Activated CD4-positive, alpha-beta memory T cell treated with anti-CD3 and anti-CD28 coated beads for 36 hours (primary cell): ENCODE measurements at regions not wholly inside any gene's neighbourhood (a gene's known extent, or its start where the extent isn't known, plus 50 kb on each side); places are given as distances from the start of the nearest gene placed in this dataset.

Source experiments
- CTCF ChIA-PET: fragments of 350-600 bp; sonication (Branson Sonifier 250); formaldehyde crosslinking; loops from one replicate; lab custom pipeline; 2021; ENCODE audit warnings: antibody characterized with exemption, inconsistent platforms; lab: Charles Lee
- POLR2A ChIA-PET: fragments of 350-600 bp; sonication (Branson Sonifier 250); formaldehyde crosslinking; loops from one replicate; lab custom pipeline; 2021; ENCODE audit warnings: antibody characterized with exemption; lab: Charles Lee
- DNase-seq: peaks from one replicate; pipeline ENCODE4 v3.0.0-alpha.2; 2020
- H3K27ac Mint-ChIP-seq: one replicate; pipeline ENCODE4 v1.8.0; 2021; ENCODE audit warnings: mixed read lengths
- H3K27me3 Mint-ChIP-seq: one replicate; pipeline ENCODE4 v1.8.0; 2021; ENCODE audit warnings: mixed read lengths
- H3K36me3 Mint-ChIP-seq: one replicate; pipeline ENCODE4 v1.8.0; 2021; ENCODE audit warnings: mixed read lengths
- H3K4me1 Mint-ChIP-seq: one replicate; pipeline ENCODE4 v1.8.0; 2021; ENCODE audit warnings: low read depth, mixed read lengths
- H3K4me3 Mint-ChIP-seq: one replicate; pipeline ENCODE4 v1.8.0; 2021; ENCODE audit warnings: mild to moderate bottlenecking, mixed read lengths
- H3K9me3 Mint-ChIP-seq: one replicate; pipeline ENCODE4 v1.8.0; 2021; ENCODE audit warnings: mixed read lengths
- intact Hi-C: fragments of 100-400 bp; cut with micrococcal nuclease; formaldehyde crosslinking; loops from one replicate; pipeline ENCODE4 v1.15.1; 2023

GRCh38 chr15:69962561-69962960, 135.2 kb downstream of the TLE3 start:
- no peaks in the 10 kb centered on the region for H3K36me3 Mint-ChIP-seq
- no peaks in the 10 kb centered on the region for H3K9me3 Mint-ChIP-seq
- ChIA-PET CTCF (no interaction called here), POLR2A (no interaction called here)
- H3K27ac Mint-ChIP-seq = no peak overlapping the region
- no peak overlapping the region for H3K4me3 Mint-ChIP-seq
- intact Hi-C loops = no loop called here
- H3K4me1 Mint-ChIP-seq = no peaks in the 10 kb centered on the region
- DNase-seq = no peak
- H3K27me3 Mint-ChIP-seq = no peaks in the 10 kb centered on the region

GRCh38 chr15:69963385-69963784, 134.3 kb downstream of the TLE3 start:
- no peak for DNase-seq
- ChIA-PET CTCF (no interaction called here), POLR2A (no interaction called here)
- no peak overlapping the region for H3K27ac Mint-ChIP-seq
- peaks cover 2% of the 10 kb centered on the region for H3K27me3 Mint-ChIP-seq
- no peak overlapping the region for H3K4me3 Mint-ChIP-seq
- intact Hi-C loops = no loop called here
- H3K36me3 Mint-ChIP-seq = no peaks in the 10 kb centered on the region
- H3K9me3 Mint-ChIP-seq = no peaks in the 10 kb centered on the region
- H3K4me1 Mint-ChIP-seq = no peaks in the 10 kb centered on the region

GRCh38 chr15:69971771-69972170, 125.9 kb downstream of the TLE3 start:
- ChIA-PET CTCF (no interaction called here), POLR2A (no interaction called here)
- Mint-ChIP-seq H3K27me3 (peaks cover 25% of the 10 kb centered on the region), H3K36me3 (no peaks in the 10 kb centered on the region), H3K9me3 (no peaks in the 10 kb centered on the region), H3K4me1 (no peaks in the 10 kb centered on the region), H3K4me3 (no peak overlapping the region), H3K27ac (no peak overlapping the region)
- intact Hi-C loops = loop anchor here (10.0 kb wide), 1 partner anchor 397 kb away; no protein-coding TSS in a partner anchor
- DNase-seq = no peak

- ChIA-PET CTCF (no interaction called here), POLR2A (no interaction called here)
- Mint-ChIP-seq H3K27me3 (peaks cover 27% of the 10 kb centered on the region), H3K4me3 (no peak overlapping the region), H3K9me3 (no peaks in the 10 kb centered on the region), H3K27ac (no peak overlapping the region), H3K4me1 (no peaks in the 10 kb centered on the region), H3K36me3 (no peaks in the 10 kb centered on the region)
- DNase-seq = no peak
- intact Hi-C loops = loop anchor here (10.0 kb wide), 1 partner anchor 398 kb away; no protein-coding TSS in a partner anchor
Observed at GRCh38 chr15:69972436-69972835, 125.3 kb downstream of the TLE3 start.

GRCh38 chr15:69973102-69973714, 124.5 kb downstream of the TLE3 start:
- Mint-ChIP-seq H3K9me3 (no peaks in the 10 kb centered on the region), H3K27ac (no peak overlapping the region), H3K36me3 (no peaks in the 10 kb centered on the region), H3K27me3 (peaks cover 30% of the 10 kb centered on the region), H3K4me3 (no peak overlapping the region), H3K4me1 (no peaks in the 10 kb centered on the region)
- CTCF ChIA-PET = no interaction called here
- intact Hi-C loops = loop anchor here (10.0 kb wide), 1 partner anchor 398 kb away; no protein-coding TSS in a partner anchor
- peak; percentile 67 for DNase-seq
- POLR2A ChIA-PET = no interaction called here

DNA sequence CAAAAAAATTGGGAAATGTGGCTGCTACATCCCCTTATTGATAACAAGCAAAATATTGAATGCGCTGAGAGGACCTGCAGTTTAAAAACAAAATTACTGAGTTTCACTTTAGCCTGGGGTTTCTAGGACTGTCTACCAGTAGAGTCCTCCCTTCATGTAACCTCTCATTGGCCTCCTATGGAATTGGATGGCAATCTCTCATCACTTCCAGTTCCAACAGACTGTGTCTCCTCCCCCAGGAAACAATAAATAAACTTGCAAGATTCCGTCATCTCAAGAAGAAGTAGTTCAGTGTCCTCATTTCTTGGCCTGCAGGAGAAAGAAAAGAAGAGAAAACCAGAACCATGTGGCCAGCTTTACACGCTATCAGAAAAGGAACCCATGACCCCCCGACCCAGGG, 123.8 kb downstream of the TLE3 start:
- no peaks in the 10 kb centered on the region for H3K9me3 Mint-ChIP-seq
- no peaks in the 10 kb centered on the region for H3K4me1 Mint-ChIP-seq
- ChIA-PET POLR2A (no interaction called here), CTCF (no interaction called here)
- H3K36me3 Mint-ChIP-seq = no peaks in the 10 kb centered on the region
- intact Hi-C loops = loop anchor here (10.0 kb wide), 1 partner anchor 399 kb away; no protein-coding TSS in a partner anchor
- H3K4me3 Mint-ChIP-seq = no peak overlapping the region
- peaks cover 28% of the 10 kb centered on the region for H3K27me3 Mint-ChIP-seq
- H3K27ac Mint-ChIP-seq = no peak overlapping the region
- DNase-seq = no peak

- ChIA-PET CTCF (no interaction called here), POLR2A (no interaction called here)
- H3K4me1 Mint-ChIP-seq = no peaks in the 10 kb centered on the region
- H3K4me3 Mint-ChIP-seq = no peak overlapping the region
- no peaks in the 10 kb centered on the region for H3K9me3 Mint-ChIP-seq
- H3K27ac Mint-ChIP-seq = no peak overlapping the region
- no peaks in the 10 kb centered on the region for H3K36me3 Mint-ChIP-seq
- peaks cover 28% of the 10 kb centered on the region for H3K27me3 Mint-ChIP-seq
- no peak for DNase-seq
- intact Hi-C loops = loop anchor here (10.0 kb wide), 1 partner anchor 400 kb away; no protein-coding TSS in a partner anchor
Observed at GRCh38 chr15:69974321-69974720, 123.4 kb downstream of the TLE3 start.

- no peaks in the 10 kb centered on the region for H3K9me3 Mint-ChIP-seq
- POLR2A ChIA-PET = interaction anchor here (0.5 to 1.3 kb wide), 2 partner anchors 8 to 13 kb away, joined by 3 to 4 read pairs; no protein-coding TSS in a partner anchor
- H3K27me3 Mint-ChIP-seq = peaks cover 28% of the 10 kb centered on the region
- H3K36me3 Mint-ChIP-seq = no peaks in the 10 kb centered on the region
- intact Hi-C loops = loop anchor here (10.0 kb wide), 1 partner anchor 402 kb away; no protein-coding TSS in a partner anchor
- CTCF ChIA-PET = interaction anchor here (1.5 kb wide), 1 partner anchor 498 kb away, joined by 3 read pairs; no protein-coding TSS in a partner anchor
- no peak overlapping the region for H3K27ac Mint-ChIP-seq
- no peak overlapping the region for H3K4me3 Mint-ChIP-seq
- no peaks in the 10 kb centered on the region for H3K4me1 Mint-ChIP-seq
- DNase-seq = peak; percentile 75
Observed at GRCh38 chr15:69976366-69976994, 121.2 kb downstream of the TLE3 start.

DNA sequence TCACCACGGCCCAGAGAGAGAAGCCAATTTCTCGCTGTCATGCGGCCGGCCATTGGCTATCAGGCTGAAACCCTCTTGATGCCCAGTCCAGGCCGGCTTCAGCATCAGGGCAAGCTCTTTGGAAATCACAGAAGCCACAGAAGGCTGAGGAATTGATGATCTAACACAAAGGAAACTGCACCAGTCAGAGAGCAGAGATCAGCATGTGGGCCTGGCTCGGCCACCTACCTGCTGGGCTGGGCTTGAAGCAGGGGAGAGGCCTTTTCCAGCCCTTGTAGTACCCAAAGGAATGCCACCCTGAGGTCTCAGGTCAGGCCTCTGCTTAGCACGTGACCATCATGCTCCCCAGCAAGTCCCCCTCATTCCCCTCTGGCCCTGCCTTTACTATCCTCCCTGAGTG, 119.1 kb downstream of the TLE3 start:
- H3K4me3 Mint-ChIP-seq = no peak overlapping the region
- intact Hi-C loops = loop anchor here (10.0 kb wide), 1 partner anchor 404 kb away; no protein-coding TSS in a partner anchor
- no peak for DNase-seq
- H3K9me3 Mint-ChIP-seq = no peaks in the 10 kb centered on the region
- H3K36me3 Mint-ChIP-seq = no peaks in the 10 kb centered on the region
- ChIA-PET POLR2A (no interaction called here), CTCF (no interaction called here)
- peaks cover 25% of the 10 kb centered on the region for H3K27me3 Mint-ChIP-seq
- H3K4me1 Mint-ChIP-seq = no peaks in the 10 kb centered on the region
- no peak overlapping the region for H3K27ac Mint-ChIP-seq

GRCh38 chr15:69979262-69979661, 118.5 kb downstream of the TLE3 start:
- no peak overlapping the region for H3K4me3 Mint-ChIP-seq
- POLR2A ChIA-PET = no interaction called here
- intact Hi-C loops = loop anchor here (10.0 kb wide), 1 partner anchor 404 kb away; no protein-coding TSS in a partner anchor
- no peaks in the 10 kb centered on the region for H3K9me3 Mint-ChIP-seq
- CTCF ChIA-PET = no interaction called here
- no peak overlapping the region for H3K27ac Mint-ChIP-seq
- peaks cover 23% of the 10 kb centered on the region for H3K27me3 Mint-ChIP-seq
- no peaks in the 10 kb centered on the region for H3K4me1 Mint-ChIP-seq
- DNase-seq = peak; percentile 23
- no peaks in the 10 kb centered on the region for H3K36me3 Mint-ChIP-seq

DNA sequence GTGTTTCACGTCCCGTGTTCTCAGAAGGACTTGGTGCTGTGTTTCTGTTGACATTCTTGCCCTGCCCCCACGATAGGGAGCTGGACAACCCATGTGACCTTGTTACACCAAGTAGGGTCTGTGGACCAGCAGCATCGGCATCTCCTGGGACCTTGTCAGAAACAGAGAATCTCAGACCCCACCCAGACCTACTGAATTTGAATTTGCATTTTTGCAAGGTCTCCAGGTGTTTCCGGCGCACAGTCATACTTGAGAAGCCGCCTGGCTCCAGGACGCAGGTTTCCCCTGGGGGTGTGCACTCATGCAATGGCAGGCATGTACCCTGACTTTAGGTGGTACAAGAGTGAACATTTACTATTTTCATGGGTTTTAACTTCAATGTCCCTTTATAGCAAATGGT, 117.9 kb downstream of the TLE3 start:
- H3K27me3 Mint-ChIP-seq = peaks cover 21% of the 10 kb centered on the region

DNA sequence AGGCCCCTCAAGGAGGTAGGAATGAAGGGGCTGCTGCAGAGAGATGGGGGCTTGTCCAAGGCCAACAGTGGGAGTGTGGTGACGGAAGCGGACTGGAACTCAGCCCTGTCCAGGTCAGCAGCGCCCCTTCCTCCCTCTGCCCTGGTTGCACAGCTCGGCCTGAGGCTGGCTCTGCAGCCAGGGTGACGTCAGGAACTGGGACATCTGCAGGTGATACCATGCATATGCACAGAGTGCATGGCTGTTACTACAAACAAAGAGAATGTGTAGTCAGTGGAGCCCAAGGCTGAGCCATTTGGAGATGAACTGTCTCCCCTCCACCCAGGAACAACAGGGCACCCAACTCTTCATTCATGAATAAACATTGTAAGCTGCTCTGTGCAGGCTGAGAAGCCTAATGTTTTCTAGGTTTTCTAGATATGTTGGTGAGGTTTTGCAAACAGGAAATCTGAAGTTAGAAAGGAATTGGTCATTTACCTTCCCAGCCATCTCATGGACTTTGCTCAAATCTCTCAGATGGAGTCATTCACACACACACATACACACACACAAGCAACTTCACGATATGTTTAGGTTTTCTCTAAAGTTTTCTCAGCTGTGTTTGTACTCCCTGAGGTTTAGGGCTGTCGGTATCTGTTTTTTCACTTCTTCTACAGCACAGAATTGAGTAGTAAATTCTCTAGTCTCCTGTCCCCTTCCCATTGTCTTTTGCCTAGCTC, 117.2 kb downstream of the TLE3 start:
- Mint-ChIP-seq H3K9me3 (no peaks in the 10 kb centered on the region), H3K4me3 (no peak overlapping the region), H3K27ac (no peak overlapping the region), H3K27me3 (peaks cover 21% of the 10 kb centered on the region), H3K36me3 (no peaks in the 10 kb centered on the region), H3K4me1 (no peaks in the 10 kb centered on the region)
- ChIA-PET POLR2A (no interaction called here), CTCF (no interaction called here)
- DNase-seq = no peak
- intact Hi-C loops = no loop called here

More for the DNA sequence above, 117.9 kb downstream of the TLE3 start:
- Mint-ChIP-seq H3K4me3 (no peak overlapping the region), H3K27ac (no peak overlapping the region), H3K36me3 (no peaks in the 10 kb centered on the region), H3K9me3 (no peaks in the 10 kb centered on the region), H3K4me1 (no peaks in the 10 kb centered on the region)
- ChIA-PET POLR2A (no interaction called here), CTCF (no interaction called here)
- intact Hi-C loops = loop anchor here (10.0 kb wide), 1 partner anchor 405 kb away; no protein-coding TSS in a partner anchor
- DNase-seq = no peak
